HG02981 (cell line): ENCODE measurements at regions not wholly inside any gene's neighbourhood (a gene's known extent, or its start where the extent isn't known, plus 50 kb on each side); places are given as distances from the start of the nearest gene placed in this dataset.
"Not testable (repeated sequence)": the region's sequence is repeated elsewhere in the genome, so short reads cannot be mapped to it uniquely, and the experiment has no call there.

ENCODE experiments used
- ATAC-seq: cut with Tn5 transposase; IDR thresholded peaks from one replicate; pipeline ENCODE4 v1.9.1; 2021; ENCODE audit warnings: mild to moderate bottlenecking, moderate library complexity; ENCODE audit not compliant: unreplicated experiment

DNA sequence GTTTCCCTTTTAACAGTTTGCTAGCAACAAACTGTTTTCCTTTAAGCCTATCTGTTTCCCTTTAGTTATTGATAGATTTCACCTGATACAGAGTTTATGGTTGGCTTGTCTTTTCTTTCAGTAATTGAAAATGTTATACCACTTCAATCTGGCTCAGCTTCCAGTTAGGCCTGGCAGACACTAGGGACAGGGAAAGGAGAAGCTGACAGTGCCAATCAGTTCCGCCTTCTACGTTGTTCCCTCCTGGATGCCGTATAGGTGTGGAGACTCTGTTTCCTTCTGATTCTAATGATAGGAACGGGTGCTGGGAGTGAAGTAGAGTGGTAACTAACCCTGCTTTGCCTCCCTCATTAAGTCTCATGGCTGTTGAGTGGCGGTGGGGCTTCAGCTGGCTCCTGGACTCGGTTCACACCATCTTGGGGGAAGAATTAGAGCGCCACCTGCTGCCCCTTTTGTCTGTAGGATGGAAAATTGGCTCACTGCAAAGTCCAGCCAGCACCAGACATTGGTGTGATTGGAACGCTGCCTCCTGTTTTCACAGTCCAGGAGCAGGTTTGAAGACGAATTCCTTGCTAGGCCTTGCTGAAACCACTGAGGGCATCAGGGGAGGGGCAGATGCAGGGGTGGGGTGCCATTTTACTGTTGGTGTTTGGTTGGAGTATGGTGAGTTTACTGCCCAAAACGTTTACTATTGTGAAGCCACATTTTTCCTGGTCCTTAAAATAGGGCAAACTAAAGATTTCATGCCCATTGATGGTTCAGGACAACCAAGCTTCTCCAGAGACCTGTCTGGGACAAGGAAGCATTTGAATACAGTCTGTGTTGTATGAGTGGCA is 1729.5 kb downstream of the GRIK2 start:
- peak; percentile 82 for ATAC-seq

DNA sequence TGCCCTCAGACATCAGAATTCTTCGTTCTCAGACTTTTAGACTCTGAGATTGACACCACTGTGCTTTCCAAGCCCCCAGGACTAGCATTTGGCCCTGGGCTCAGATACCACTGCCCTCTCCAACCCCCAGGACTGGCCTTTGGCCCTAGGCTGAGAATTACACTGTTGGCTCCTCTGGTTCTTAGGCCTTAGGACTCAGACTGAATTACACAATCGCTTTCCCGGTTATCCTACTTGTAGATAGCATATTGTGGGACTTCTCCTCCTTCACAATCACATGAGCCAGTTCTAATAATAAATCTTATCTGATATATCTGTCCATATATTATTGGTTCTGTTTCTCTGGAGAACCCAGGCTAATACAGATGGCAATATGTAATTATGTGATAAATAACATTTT is 1725.5 kb downstream of the GRIK2 start:
- ATAC-seq, result no peak

- no peak for ATAC-seq
These were observed 1721.1 kb downstream of the GRIK2 start for GRCh38 chr6:103114582-103114981.

GRCh38 chr6:103113416-103113815 is 1719.9 kb downstream of the GRIK2 start:
- ATAC-seq, result no peak

DNA sequence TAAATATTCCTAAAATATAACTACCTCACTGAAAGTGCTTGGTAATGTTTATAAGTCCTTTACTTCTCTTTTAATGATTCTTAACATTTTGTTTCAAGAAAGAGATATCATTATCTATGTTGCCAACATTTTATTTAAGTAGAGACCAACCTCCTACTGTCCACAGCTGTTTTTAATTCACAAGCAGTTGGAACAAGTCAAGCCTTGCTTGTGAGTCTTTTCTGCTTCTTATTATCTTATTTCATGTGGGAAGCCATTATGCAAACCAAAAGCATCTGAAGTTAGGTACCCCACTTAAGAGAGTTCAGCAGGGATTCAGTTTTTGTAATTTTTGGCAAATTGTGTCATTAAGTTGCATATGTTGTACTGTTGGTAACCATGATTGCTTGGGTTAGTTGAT is 1714.5 kb downstream of the GRIK2 start:
- ATAC-seq, result no peak

DNA sequence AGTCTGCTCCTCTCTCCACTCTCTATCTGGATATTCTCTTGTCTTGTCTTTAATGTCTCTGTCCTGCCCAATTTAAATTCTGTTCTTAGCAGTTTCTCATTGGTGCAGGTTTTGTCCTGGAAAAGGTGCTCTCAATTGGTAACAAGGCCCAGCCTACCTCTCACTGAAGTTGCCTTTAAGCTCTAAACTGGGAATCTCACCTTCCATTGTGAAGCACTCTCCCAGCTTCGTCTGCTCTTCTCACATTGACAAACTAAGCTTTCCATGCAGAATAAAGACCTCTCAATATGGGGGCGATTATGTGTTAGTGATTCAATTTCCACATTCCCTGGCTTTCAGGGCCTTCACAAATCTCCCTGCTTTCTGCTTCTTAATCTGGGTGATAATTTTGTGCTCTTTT is 1712.2 kb downstream of the GRIK2 start:
- ATAC-seq, result no peak

GRCh38 chr6:103101267-103101666 is 1707.8 kb downstream of the GRIK2 start:
- ATAC-seq, result no peak

- ATAC-seq, result not testable (repeated sequence)
These were observed 1698.9 kb downstream of the GRIK2 start for GRCh38 chr6:103092414-103092813.

DNA sequence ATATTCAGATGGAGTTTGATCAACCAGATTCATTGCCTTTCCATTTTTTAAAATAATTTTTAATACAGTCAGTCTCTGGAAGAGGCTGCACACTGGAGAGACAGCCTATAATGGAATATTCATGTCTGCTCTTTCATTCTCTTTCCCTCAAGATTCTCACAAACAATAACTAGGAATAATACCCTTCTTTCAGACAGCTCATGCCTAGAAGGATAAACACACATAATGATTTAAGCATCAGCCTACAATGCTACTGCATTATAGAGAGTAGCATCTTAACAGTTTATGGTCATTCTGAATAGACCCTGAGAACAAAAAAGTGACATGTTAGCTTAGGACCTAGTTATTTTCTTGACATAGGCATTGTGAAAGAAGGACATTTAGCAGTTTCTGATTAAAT is 1692.3 kb downstream of the GRIK2 start:
- no peak for ATAC-seq

GRCh38 chr6:103081876-103082630 is 1688.5 kb downstream of the GRIK2 start:
- no peak for ATAC-seq

GRCh38 chr6:103081126-103081525 is 1687.6 kb downstream of the GRIK2 start:
- no peak for ATAC-seq

DNA sequence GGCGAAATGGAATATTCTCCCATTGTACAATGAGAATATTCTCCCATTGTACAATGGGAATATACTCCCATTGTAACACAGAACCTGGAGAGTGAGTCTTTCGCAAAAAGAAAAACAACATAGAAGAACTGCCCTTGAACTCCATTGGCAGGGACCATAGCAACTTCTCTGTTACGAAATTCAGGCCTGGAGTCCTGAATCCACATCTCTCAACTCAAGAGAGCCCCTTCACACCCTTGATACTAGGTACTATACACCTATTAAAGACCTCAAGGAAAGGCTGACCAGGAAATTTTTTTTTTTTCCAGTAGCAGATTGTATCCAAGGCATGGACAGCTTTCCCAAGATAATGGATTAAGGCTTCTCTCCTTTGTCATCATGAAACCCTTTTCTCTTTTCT is 1687.0 kb downstream of the GRIK2 start:
- ATAC-seq, result no peak

GRCh38 chr6:103079867-103080266 is 1686.4 kb downstream of the GRIK2 start:
- peak; percentile 90 for ATAC-seq

DNA sequence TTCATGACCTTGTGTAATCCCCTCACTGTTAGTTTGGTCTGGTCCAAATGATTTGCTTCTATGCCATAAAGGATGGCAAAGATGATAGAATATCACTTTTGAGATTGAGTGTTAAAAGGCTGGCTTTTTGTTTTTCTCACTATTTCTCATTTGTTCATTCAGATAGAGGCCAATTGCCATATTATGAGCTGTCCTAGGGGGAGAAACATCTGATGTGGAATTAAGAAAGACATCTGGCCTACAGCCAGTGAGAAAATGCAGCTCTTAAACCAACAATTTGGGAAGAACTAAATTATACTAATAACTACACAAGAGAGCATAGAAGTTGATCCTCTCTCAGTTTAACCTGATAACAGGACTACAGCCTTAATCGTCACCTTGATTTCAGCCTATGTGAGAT is 1668.6 kb downstream of the GRIK2 start:
- ATAC-seq, result no peak

DNA sequence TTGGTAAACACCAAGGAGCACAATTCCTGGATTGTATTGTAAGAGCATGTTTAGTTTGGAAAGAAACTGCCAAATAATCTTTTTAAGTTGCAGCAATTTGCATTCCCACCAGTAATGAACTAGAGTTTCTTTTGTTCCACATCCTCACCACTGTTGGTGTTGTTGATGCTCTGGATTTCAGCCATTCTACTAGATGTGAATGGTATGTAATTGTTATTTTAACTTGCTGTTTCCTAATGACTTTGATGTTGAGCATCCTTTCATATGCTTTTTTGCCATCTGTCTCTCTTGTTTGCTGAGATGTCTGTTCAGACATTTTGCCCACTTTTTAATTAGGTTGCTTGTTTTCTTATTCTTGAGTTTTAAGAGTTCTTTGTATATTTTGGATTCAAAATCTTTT is 1654.1 kb downstream of the GRIK2 start:
- no peak for ATAC-seq

GRCh38 chr6:103042336-103042735 is 1648.8 kb downstream of the GRIK2 start:
- no peak for ATAC-seq

DNA sequence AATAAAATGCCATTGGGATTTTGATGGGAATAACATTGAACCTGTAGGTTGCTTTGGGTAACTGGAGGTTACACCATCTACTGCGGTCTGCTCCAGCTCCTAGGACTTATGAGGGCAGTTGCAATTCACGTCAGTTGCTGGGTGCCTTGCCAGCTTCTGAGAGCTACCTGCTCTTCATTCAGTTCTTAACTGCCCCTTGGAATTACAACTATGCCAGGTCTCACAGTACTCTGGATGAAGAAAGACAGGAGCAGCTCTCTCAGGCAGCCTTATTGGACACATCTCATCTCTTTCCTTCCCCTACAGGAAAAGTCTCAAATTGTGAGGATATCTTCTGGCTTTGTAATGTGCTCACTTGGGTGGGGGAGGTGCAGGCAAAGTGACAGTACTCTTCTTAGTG is 1643.3 kb downstream of the GRIK2 start:
- no peak for ATAC-seq

DNA sequence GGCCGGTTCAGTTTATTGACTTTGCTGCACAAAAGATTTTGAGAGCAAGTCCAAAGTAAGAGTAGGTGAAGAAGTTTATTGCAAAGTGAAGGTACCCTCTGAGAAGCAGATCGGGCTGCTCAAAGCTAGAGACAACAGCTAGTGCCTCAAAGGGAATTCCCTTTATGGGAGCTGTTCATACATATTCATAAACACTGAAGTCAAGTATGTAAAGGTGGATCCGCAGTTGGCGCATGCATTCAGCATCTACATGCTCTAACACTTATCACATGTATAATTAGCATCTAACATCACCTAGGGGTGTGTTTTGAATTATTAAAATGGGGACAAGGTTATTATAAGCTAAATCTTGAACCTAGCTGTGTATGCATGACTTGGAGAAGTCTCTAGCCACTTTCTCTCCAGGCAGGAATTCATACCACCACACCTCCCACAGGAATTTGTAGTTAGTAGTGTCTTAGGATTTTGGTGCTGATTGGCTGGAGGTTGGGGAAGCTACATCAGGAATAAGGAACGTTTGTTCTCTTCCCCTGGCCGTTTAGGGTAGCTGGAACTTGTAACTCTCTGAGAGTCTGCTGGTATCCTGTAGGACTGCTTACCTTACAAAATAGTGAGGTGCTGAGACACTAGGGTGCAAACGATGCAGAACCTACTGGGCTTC is 1633.9 kb downstream of the GRIK2 start:
- no peak for ATAC-seq

DNA sequence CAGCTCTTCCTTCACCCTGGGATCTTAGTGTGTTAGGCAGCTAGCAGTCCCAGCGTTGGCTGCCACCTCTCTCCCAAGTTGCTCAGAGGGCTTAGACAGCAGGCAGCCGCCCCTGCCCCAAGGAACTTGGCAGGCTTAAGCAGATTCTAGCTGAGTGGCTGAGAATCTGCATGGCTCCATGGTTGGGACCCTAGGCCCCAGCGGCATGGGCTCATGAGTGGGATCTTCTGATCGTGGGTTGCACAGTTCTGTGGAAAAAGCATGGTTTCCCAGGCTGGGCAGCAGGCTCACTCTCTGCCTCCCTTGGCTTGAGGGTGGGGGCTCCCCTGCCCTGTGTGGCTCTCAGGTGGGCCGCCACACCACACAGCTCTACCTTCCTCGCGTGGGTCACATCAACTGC is 1624.9 kb downstream of the GRIK2 start:
- ATAC-seq, result no peak

DNA sequence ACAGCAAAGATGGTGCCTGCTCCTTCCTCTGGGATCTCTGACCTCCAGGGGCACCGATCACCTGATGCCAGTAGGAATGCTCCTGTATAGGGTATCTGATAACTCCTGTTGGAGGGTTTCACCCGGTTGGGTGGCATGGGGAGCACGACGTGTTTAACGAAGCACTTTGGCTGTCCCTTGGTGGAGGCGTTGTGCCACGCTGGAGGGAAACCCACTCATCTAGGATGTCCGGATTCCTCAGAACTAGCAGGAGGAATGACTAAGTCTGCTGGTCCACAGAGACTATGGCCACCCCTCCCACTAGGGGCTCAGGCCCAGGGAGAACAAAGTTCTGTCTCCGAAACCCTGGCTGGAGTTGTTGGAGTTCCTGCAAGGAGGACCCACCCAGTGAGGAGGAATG is 1624.4 kb downstream of the GRIK2 start:
- no peak for ATAC-seq

GRCh38 chr6:103011605-103012004 is 1618.1 kb downstream of the GRIK2 start:
- ATAC-seq, result no peak

DNA sequence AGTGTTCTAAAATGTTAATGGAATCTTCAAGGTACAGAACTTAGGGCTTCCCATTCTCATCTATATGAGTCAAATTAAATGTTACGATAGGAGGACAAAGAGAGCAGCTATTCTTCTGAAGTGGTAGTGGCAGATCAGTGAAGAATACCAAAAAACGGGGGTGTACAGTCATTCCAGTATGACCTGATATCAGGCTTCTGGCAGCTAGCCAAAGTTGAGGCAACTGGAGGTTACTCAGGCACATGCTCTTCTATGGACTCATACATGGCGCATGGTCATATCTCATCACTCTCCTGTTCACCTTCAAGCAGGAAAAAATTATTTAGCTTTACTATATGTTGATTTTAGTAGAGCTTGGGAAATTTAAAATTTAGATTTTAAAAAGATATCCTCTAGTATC is 1608.8 kb downstream of the GRIK2 start:
- no peak for ATAC-seq
